ENCODE measurements at regions not wholly inside any gene's neighbourhood (a gene's known extent, or its start where the extent isn't known, plus 50 kb on each side); places are given as distances from the start of the nearest gene placed in this dataset.

DNA sequence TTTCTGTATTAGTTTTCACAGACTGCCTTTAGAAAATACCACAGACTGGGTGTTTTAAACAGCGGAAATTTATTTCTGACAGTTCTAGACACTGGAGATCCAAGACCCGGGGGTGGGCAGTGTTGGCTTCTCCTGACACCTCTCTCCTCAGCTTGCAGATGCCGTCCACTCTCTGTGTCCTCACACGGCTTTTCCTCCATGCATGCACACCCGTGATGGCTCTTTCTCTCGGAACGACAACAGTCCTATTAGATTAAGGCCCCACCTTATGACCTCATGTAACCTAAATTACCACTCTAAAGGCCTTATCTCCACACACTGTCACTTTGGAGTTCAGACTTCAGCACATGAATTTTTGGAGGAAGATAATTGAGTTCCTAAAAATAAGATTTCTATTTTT is 142.9 kb upstream of the VWC2 start (continued):
- TF ChIP-seq ZNF785 (tag by site-specific recombination; IDR thresholded peaks at IDR 0.05) (no peak), ZBTB44 (tag by site-specific recombination; IDR thresholded peaks at IDR 0.05) (no peak), ZNF426 (tag by site-specific recombination; IDR thresholded peaks at IDR 0.05) (no peak), ZNF324 (tag by site-specific recombination; IDR thresholded peaks at IDR 0.05) (no peak)
- TF ChIP-seq, protein P1, sequence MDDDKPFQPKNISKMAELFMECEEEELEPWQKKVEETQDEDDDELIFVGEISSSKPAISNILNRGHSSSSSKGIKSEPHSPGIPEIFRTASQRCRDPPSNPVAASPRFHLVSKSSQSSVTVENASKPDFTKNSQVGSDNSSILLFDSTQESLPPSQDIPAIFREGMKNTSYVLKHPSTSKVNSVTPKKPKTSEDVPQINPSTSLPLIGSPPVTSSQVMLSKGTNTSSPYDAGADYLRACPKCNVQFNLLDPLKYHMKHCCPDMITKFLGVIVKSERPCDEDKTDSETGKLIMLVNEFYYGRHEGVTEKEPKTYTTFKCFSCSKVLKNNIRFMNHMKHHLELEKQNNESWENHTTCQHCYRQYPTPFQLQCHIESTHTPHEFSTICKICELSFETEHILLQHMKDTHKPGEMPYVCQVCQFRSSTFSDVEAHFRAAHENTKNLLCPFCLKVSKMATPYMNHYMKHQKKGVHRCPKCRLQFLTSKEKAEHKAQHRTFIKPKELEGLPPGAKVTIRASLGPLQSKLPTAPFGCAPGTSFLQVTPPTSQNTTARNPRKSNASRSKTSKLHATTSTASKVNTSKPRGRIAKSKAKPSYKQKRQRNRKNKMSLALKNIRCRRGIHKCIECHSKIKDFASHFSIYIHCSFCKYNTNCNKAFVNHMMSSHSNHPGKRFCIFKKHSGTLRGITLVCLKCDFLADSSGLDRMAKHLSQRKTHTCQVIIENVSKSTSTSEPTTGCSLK (tag by site-specific recombination; IDR thresholded peaks at IDR 0.05): no peak
- TF ChIP-seq, protein P2, sequence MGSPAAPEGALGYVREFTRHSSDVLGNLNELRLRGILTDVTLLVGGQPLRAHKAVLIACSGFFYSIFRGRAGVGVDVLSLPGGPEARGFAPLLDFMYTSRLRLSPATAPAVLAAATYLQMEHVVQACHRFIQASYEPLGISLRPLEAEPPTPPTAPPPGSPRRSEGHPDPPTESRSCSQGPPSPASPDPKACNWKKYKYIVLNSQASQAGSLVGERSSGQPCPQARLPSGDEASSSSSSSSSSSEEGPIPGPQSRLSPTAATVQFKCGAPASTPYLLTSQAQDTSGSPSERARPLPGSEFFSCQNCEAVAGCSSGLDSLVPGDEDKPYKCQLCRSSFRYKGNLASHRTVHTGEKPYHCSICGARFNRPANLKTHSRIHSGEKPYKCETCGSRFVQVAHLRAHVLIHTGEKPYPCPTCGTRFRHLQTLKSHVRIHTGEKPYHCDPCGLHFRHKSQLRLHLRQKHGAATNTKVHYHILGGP (tag by site-specific recombination; IDR thresholded peaks at IDR 0.05): no peak

- no peaks in the 10 kb centered on the region for H3K9me3 ChIP-seq (ENCODE audit: control insufficient read depth, insufficient read depth, low read depth, low read length)
- no peak overlapping the region for H3K4me3 ChIP-seq (ENCODE audit: low read depth, low read length)
- POLR2A ChIA-PET: no interaction called here
- H3K4me1 ChIP-seq (ENCODE audit: control insufficient read depth, insufficient read depth, low read length): no peaks in the 10 kb centered on the region
- no peaks in the 10 kb centered on the region for H3K36me3 ChIP-seq (ENCODE audit: control insufficient read depth in 2 of 2, insufficient read depth in 1 of 2, low read length in 2 of 2)
- CTCF ChIA-PET: no interaction called here
- H3K27ac ChIP-seq (ENCODE audit: extremely low read depth, low read depth, low read length): no peak overlapping the region
- TF ChIP-seq ZNF223 (tag by site-specific recombination; IDR thresholded peaks at IDR 0.05): no peak
- no peak for TF ChIP-seq ZNF707 (tag by site-specific recombination; IDR thresholded peaks at IDR 0.05)
- TF ChIP-seq TCF7L2 (IDR thresholded peaks at IDR 0.05; ENCODE audit: borderline replicate concordance, low read depth, low read length): no peak
- TF ChIP-seq ZNF621 (tag by site-specific recombination; IDR thresholded peaks at IDR 0.05): no peak
- no peak for TF ChIP-seq ZNF513 (tag by site-specific recombination; IDR thresholded peaks at IDR 0.05)
- TF ChIP-seq, protein P1 (tag by site-specific recombination; IDR thresholded peaks at IDR 0.05): no peak
- TF ChIP-seq HOXD13 (CRISPR knock-in tag; IDR thresholded peaks at IDR 0.05; ENCODE audit: borderline replicate concordance): no peak
- no peak for TF ChIP-seq KLF16 (tag by site-specific recombination; IDR thresholded peaks at IDR 0.05)
- no peak for TF ChIP-seq ZNF416 (tag by site-specific recombination; IDR thresholded peaks at IDR 0.05)
- no peak for TF ChIP-seq ZNF660 (tag by site-specific recombination; IDR thresholded peaks at IDR 0.05)
- TF ChIP-seq, protein P3, sequence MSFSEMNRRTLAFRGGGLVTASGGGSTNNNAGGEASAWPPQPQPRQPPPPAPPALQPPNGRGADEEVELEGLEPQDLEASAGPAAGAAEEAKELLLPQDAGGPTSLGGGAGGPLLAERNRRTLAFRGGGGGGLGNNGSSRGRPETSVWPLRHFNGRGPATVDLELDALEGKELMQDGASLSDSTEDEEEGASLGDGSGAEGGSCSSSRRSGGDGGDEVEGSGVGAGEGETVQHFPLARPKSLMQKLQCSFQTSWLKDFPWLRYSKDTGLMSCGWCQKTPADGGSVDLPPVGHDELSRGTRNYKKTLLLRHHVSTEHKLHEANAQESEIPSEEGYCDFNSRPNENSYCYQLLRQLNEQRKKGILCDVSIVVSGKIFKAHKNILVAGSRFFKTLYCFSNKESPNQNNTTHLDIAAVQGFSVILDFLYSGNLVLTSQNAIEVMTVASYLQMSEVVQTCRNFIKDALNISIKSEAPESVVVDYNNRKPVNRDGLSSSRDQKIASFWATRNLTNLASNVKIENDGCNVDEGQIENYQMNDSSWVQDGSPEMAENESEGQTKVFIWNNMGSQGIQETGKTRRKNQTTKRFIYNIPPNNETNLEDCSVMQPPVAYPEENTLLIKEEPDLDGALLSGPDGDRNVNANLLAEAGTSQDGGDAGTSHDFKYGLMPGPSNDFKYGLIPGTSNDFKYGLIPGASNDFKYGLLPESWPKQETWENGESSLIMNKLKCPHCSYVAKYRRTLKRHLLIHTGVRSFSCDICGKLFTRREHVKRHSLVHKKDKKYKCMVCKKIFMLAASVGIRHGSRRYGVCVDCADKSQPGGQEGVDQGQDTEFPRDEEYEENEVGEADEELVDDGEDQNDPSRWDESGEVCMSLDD (tag by site-specific recombination; IDR thresholded peaks at IDR 0.05): no peak
- TF ChIP-seq ZNF366 (tag by site-specific recombination; conservative IDR thresholded peaks at IDR 0.05): no peak
- TF ChIP-seq ZNF48 (tag by site-specific recombination; IDR thresholded peaks at IDR 0.05): no peak
- TF ChIP-seq ATF2 (tag by site-specific recombination; IDR thresholded peaks at IDR 0.05; ENCODE audit: low read depth): no peak
- TF ChIP-seq, protein P4, sequence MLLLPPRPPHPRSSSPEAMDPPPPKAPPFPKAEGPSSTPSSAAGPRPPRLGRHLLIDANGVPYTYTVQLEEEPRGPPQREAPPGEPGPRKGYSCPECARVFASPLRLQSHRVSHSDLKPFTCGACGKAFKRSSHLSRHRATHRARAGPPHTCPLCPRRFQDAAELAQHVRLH (tag by site-specific recombination; IDR thresholded peaks at IDR 0.05): no peak
- no peak for TF ChIP-seq ZNF677 (tag by site-specific recombination; IDR thresholded peaks at IDR 0.05)
- no peak for TF ChIP-seq ZNF558 (tag by site-specific recombination; IDR thresholded peaks at IDR 0.05)
Measured at GRCh38 chr7:49631071-49631815, 142.2 kb upstream of the VWC2 start.

Data from HEK293 (cell line).